G401 (cell line): ENCODE measurements at regions not wholly inside any gene's neighbourhood (a gene's known extent, or its start where the extent isn't known, plus 50 kb on each side); places are given as distances from the start of the nearest gene placed in this dataset.

Source experiments
- DNase-seq: peaks from one replicate; pipeline ENCODE4 v3.0.0-alpha.2; 2015; ENCODE audit warnings: low spot score
- in situ Hi-C: cut with HindIII; loops from 2 replicates; pipeline ENCODE4 v1.10.0; 2016; ENCODE audit warnings: low sequenced_read_pairs, mixed read lengths

DNA sequence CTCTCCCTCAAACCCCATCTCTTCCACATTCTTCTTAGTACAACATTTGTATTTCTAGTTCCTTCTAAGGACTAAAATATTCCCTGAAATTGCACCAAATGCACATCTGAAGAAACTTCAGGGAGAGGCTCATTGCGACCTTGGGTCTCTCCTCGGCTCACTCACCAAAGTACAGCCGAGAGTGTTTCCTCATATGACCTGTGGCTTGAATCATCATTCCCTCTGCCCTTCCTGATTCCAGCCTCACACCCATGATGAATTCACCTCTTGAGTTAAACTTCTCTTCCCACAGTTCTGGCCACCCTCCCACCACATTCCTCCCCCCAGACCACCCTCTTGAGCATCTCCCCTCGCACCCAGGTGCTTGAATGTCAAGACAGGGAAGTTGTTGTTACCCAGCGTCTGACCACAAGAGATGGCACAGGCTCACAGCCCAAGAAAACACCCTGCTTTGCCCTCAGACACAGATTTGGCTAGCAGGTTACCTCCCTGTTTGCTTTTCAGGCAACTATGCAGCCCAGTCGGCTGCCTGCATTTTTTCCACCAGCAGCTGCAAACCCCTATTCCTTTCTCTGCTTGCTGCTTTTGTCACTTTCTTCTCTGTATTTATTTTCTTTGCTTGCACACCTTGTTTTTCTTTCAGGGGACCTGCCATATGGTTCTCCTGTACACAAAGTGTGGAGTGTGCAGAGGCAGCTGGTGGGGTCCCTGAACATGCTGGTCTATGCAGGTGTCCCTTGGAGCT lies 214.8 kb downstream of the SPATA18 start:
- DNase-seq, result peak; percentile 70
- in situ Hi-C loops, result no loop called here

DNA sequence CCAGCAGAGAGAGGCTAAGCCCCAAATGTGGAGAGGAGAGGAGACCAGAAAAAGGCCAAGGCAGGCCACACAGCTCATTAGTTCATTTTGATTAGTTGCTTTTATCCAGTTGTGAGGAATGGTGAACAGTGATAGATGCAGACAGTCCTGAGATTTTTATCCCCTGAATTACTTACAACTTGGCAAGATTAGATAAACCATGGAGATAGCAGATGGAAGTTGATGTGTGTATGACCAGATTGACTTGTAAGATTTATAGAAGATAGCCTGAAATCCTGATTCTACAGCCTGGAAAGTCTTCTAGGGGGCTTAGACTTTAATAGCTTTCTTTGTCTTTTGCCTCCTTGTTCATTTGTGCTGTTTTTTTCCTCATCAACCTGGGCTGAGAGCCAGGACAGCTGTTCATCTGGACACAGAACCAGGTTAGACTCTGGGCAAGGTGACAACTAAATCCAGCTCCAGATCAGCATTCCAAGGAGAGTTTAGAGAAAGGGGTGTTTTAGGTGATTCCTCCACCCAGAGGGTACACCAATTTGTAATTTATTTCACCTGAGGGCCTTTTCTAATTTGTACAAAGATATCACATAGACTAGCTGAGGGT lies 215.5 kb downstream of the SPATA18 start:
- in situ Hi-C loops, result no loop called here
- DNase-seq, result peak; percentile 63

DNA sequence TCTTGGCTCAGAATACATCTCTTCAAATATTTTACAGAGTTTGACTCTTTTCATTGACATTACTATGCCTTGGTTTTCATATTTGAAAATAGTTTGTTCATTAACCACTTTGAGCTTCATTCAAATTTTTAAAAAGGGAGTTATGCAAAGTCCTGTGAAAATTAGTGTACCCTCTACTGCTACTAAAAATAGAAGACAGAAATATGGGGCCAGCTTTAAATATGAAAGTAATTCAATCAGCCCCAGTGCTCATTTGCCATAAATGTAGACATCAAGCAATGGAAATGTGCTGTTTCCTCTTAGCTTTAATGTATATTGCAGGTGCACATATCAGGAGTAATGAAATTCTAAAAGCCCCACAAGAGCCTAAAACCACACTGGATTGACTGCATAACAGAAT lies 218.7 kb downstream of the SPATA18 start:
- no peak for DNase-seq
- in situ Hi-C loops, result no loop called here

DNA sequence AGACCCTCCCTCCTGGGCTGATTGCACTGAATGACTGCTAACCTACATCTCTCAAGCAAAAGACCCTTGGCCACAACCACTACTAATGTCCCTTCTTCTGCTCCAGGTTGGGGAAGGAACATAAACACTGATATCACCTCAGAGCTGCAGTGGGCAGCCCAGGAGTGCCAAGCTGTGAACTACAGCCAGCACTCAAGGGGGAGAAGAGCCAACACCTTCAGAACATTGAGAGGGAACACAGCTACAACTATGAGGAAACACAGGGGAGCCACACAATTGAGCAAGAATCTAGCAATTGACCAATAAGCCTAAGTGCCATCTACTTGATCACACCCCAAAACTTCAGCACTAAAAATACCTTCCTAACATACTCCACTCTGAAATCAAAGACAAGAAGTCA lies 222.8 kb downstream of the SPATA18 start:
- DNase-seq, result no peak
- in situ Hi-C loops, result no loop called here

DNA sequence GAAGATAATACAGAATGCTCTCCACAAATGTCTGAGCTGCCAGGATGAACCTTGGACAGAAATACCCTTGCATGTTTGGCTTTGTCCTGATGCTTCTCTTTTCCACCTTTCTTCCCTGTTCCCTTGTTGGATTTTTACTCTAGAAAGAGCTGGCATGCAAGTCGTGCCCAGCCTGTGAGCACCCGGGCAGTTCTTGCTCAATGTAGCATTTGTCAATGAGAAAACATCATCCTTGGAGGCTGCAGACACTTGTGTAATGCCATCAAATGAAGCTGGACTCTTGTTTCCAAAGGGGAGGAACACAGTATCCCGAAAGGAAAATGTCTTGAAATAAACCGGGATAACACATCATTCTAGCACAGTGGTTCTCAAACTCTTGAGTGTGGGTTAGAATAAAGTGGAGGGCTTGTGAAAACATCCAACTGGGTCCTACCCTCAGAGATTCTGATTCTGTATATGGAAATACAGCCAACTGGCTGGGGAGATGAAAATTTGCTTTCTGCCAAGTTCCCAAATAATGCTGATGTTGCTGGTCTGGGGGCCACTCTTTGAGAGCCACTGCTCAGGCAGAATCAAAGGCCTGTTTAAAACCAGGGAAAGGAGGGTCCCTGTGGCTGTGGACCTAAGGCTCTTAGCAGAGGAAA lies 237.2 kb downstream of the SPATA18 start:
- peak; percentile 55 for DNase-seq
- in situ Hi-C loops, result no loop called here

DNA sequence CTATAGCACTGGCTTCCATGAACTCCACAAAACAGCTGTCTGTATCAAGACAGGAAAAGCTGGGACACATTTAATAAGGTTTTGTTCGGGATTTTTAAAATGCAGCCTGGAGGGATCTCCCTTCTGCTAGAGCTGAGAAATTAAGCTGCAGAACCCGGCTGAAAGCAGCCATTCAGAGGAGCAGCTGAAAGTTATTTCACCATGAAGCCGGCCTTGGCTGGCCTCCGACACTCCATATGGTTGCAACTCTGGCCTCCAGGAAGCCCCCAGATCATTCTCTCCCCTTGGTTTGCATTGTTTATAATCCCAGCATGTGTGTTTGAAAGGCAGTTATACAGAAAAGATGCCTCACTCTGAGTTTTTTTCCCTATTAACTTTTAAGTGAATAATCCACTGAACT lies 239.4 kb downstream of the SPATA18 start:
- in situ Hi-C loops, result no loop called here
- peak; percentile 92 for DNase-seq

DNA sequence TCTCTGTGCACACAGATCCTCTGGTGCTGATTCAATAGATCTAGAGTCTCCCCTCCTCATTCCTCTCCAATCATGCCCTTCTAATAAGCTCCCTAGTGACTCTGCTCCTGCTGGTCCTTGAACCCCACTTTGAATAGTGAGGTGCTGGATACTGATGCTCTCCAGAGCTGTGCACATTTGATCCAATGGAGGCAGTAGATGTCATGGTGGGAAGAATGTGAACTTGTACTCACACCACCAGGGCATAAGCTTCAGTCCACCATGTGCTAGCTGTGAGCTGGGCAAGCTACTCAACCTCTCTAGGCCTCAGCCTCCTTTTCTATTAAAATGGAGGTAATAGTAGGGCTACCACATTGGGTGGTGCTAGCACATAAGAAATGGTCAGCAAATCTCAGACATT lies 241.1 kb downstream of the SPATA18 start:
- in situ Hi-C loops, result no loop called here
- DNase-seq, result no peak

DNA sequence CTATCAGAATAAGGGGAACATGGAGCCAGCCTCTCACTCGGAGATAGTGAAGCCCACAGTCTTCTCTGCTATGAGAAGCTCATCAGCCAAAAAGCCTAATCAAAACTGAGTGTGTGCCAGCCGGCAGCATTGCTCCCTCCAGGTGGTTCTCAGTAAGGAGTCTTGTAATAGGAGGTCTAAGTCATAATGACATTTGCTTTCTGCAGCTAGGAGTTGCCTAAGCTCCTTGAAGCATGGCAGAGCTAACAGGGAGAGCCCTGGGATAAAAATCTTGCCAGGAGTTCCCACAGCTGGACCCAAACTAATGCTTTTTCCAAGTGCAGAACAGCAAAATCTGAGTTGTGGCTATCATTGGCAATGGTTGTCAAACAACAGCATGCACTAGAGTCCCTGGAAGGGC lies 245.2 kb downstream of the SPATA18 start:
- peak; percentile 57 for DNase-seq
- in situ Hi-C loops, result no loop called here

DNA sequence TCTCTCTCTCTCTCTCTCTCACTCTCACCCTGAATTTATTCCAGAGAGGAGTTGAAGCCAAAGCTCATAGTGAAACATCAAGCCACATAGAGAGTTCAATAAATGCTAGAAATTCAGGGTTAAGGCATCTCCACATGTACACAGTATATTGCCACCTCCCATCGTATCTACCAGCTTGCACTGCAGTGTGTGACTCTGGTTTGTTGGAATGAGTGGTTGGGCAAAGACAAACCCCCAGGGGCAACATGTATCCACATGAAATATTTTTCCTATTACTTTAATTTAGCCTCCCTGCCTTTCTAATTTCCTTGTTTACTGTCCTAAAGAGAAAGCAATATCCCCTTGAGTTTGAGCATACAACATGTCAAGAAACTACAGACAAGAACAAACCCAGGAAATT lies 247.3 kb downstream of the SPATA18 start:
- peak; percentile 11 for DNase-seq
- in situ Hi-C loops, result no loop called here

DNA sequence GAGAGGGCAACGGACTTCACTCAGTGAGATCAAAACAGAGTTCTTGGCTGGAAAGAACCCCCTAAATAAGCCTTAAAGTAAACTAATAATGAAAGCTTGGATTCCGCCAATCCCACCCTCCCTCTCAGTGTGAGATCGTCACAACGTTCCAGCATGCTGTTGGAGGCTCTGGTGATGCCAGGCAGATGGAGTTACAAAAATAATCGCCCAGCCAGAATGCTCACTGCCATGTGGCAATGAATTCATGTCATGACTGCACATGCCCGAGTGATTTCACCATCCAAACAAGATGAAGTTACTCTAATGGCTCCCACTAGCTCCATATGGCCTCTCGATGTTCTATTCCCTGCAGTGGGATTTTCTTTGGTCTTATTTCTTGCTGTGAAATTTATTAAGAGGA lies 248.0 kb downstream of the SPATA18 start:
- in situ Hi-C loops, result no loop called here
- DNase-seq, result peak; percentile 96

DNA sequence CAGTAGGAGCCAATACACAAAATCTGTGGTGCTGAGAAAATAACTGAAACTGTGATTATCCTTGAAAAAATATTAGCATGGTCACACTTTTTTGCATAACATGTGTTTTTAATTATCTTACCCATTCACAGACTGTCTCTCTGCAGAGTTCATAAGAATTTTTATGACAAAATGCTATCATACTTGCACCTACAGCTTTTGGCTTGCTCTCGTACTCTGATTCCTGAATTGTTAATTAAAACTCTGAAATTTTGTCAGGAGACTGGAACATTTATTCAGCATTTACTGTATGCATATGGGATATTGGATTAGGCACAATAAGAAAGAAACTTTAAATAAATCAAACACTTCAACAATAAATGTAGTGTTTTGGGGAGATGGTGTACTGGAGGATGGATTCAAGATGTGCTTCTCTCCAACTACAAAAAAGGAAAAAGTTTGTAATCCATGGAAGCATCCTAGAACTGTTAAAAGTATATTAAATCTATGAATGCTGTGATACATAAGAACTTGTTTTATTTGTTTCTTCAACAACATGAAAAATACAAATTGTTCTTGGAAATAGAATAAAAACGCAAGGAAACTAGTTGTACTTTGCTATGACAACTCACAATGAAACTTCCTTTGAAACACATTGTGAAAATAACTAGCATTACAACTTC lies 260.5 kb downstream of the SPATA18 start:
- DNase-seq, result no peak
- in situ Hi-C loops, result no loop called here

DNA sequence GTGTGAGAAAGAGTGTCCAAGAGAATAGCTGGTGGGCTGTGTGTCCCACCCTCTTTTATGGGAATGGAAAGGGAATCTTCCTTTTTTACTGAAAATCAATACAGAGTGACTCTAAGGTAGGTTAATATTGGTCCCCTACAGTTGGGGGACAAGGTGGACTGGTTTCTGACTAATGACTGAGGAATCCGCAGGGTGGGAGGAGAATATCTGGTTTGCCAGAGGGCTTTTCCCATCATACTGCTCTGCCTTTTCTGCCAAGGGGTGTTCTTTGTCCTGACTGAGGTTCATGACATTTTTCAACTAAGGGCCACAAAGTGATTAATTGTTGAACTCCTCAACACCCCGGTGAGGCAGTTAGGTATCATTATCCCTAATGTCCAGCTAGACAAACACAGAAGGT lies 261.6 kb downstream of the SPATA18 start:
- no peak for DNase-seq

DNA sequence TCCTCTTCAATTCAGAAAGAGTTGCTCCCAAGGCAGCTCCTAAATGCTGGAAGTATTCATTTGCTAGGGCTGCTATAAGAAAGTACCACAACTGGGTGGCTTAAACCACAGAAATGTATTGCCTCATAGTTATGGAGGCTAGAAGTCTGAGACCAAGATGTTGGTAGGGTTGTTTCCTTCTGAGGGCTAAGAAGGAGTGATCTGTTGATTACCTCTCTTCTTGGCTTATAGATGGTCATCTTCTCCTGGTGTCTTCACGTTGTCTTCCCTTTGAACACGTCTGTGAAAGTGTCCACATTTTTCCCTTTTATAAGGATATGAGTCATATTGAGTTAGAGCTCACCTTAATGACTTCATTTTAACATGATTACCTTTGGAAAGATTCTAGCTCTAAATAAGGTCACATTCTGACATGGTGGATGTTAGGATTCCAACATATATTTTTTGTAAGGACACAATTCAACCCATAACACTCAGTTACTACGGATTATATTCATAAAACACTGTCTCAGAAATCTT lies 266.3 kb downstream of the SPATA18 start:
- in situ Hi-C loops, result no loop called here
- no peak for DNase-seq

More for the DNA sequence above, 261.6 kb downstream of the SPATA18 start:
- in situ Hi-C loops, result no loop called here

DNA sequence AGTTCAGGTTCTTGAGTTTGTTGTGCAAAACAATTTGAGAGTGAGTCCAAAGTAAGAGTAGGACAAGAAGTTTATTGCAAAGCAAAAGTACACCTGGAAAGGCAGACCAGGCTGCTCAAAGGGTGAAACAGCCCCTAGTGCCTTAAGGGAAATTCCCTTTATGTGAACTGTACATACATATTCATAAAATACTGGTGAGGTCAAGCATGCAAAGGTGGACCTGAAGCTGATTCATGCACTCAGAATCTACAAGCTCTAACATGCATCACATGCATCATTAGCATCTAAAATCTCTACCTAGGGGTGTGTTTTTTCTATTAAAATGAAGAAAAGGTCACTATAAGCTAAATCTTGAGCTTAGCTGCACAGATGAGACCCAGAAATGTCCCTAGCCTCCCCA lies 266.9 kb downstream of the SPATA18 start:
- DNase-seq, result no peak
- in situ Hi-C loops, result no loop called here

DNA sequence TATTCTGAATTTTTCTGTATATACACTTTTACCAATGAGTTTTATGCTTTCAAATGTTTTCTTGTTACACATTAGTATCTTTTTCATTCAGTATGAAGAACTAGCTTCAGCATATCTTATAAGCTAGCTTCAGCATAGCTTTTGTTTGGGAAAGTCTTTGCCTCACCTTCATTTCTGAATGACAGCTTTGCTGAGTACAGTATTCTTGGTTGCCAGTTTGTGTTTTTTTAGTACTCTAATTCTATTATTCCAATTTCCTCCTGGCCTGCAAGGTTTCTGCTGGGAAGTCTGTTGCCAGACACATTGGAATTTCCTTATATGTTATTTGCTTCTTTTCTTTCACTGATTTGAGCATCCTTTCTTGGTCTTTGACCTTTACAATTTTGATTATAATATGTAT lies 278.8 kb downstream of the SPATA18 start:
- in situ Hi-C loops, result no loop called here
- DNase-seq, result no peak

DNA sequence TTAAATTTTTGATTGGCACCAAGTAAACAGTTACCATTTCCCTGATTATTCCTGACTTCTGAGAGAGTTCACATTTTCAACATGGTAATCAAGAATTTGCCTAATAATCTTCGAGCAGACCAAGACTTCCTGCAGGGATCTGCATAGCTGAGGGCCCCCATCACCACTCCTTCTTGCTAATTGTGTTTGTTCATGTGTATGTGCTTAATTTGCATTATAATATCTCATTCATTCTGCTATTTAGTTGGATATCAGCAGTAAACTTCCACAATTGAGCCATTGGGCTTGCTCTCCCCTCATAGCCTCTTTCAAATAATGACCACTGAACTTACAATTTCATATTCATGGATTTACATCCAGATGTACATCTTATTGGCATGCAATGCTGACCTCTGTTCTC lies 292.5 kb downstream of the SPATA18 start:
- no peak for DNase-seq
- in situ Hi-C loops, result no loop called here

DNA sequence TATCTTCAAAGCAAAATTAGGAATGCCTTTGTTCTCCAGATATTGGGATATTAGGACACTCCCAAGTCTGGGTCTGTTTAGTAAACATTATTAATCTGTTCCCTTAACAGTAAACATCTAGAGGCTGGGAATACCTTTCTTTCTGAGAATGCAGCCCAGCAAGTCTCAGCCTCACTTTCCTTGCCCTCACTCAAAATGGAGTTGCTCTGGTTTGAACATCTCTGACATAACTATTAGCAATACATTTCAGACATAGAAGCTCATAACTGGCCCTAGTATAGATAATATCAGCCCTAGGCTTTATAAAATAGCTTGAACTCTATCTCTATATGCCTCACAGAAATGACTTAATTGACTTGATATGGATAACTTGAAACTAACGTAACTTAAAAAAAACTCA lies 299.8 kb downstream of the SPATA18 start:
- in situ Hi-C loops, result no loop called here
- DNase-seq, result no peak

DNA sequence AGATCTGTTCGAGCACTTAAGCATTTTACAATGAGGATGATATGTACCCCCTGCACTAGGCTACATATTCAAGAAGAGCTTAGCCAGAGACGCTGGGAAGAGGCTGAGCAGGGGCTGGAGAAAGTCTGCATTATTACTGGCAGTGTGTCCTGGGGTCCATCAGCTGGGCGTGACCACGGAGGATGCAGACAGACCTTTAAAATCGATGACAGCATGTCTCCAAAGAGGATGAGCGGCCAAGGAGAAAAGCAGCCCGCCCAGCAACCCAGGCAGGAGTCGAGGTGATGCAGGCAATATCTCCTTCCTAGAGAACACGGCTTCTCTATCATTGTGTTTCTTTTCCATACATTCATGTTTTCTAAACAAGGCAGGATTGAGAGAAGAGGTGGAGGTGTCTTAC lies 300.7 kb downstream of the USP46 start:
- no peak for DNase-seq
- in situ Hi-C loops, result no loop called here

DNA sequence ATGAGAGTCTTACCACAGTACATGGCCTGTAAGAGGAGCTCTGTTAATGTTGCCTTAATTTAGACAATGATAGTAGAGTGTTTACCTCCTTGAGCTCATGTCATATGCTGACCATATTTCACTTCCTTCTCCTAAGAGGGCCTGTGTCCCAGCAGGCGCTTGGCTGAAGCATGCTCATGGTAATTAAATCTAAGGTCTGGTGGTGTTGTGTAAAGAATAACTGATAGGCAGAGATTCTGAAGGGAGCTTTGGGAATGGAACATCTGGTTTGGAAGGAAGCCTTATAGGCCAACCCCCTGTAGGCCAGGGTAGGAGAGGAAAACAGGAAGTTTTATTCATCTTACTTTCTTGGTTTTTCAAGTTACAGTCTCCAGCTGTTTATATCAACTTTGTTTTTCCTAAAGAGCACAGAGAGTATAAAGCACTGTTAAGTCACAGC lies 300.2 kb downstream of the USP46 start:
- in situ Hi-C loops, result no loop called here
- DNase-seq, result no peak

DNA sequence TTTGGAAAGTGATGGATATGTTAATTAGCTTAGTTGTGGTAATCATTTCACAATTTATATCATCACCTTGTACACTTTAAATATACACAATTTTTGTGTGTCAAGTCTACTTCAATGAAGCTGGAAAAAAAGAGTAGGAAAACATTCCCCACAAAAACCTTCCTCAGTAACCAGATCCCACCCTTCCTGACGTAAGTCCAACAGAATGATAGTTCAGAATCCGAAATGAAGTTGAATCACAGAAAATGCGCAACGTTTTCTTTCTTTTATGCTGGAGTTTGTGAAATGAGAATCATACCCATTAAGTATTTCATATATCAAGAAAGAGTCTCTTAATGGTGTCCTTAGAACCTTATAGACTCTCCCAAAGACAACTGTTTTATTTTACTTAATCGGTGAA lies 292.9 kb downstream of the USP46 start:
- DNase-seq, result no peak
- in situ Hi-C loops, result no loop called here
